HL-60 (cell line): ENCODE measurements at regions not wholly inside any gene's neighbourhood (a gene's known extent, or its start where the extent isn't known, plus 50 kb on each side); places are given as distances from the start of the nearest gene placed in this dataset.

ENCODE experiments used
- CTCF ChIP-seq: IDR thresholded peaks from one replicate; pipeline ENCODE4 v1.5.1; 2011; ENCODE audit warnings: low read length, control low read depth, inconsistent platforms; ENCODE audit not compliant: insufficient read depth
- POLR2AphosphoS5 ChIP-seq: IDR thresholded peaks from 2 replicates; pipeline ENCODE4 v1.6.1; 2012; ENCODE audit warnings: low read depth
- REST ChIP-seq: IDR thresholded peaks from 2 replicates; pipeline ENCODE4 v1.6.1; 2012; ENCODE audit warnings: low read depth; ENCODE audit not compliant: insufficient replicate concordance

GRCh38 chr13:106088085-106088484 is 447.4 kb downstream of the EFNB2 start:
- no peak for TF ChIP-seq CTCF
- no peak for TF ChIP-seq POLR2AphosphoS5
- no peak for TF ChIP-seq REST
